ENCODE measurements at regions not wholly inside any gene's neighbourhood (a gene's known extent, or its start where the extent isn't known, plus 50 kb on each side); places are given as distances from the start of the nearest gene placed in this dataset.
A peak's percentile ranks its signal among the peaks of the same experiment; 100 is the strongest.

GRCh38 chr6:44665143-44665542 lies 277.6 kb downstream of the CDC5L start:
- no peak for DNase-seq

DNA sequence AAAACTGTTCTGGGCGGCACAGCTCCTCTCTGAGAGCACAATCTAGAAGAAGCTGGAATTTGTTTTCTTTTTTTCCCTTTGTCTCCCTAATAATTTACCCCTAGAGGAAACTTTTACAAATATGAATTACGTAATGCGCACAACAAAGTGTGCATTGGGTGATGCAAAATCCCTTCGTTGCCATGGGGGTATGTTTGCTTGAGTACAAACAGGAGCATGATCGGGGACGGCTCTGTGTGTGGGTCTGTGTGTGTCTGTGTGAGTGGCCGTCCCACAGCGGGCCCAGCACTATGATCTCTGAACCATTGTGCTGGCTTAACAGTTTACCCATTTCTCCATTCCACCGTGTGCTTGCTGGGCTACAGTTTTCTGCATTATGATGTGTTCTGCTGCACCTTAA lies 278.2 kb downstream of the CDC5L start:
- no peak for DNase-seq

DNA sequence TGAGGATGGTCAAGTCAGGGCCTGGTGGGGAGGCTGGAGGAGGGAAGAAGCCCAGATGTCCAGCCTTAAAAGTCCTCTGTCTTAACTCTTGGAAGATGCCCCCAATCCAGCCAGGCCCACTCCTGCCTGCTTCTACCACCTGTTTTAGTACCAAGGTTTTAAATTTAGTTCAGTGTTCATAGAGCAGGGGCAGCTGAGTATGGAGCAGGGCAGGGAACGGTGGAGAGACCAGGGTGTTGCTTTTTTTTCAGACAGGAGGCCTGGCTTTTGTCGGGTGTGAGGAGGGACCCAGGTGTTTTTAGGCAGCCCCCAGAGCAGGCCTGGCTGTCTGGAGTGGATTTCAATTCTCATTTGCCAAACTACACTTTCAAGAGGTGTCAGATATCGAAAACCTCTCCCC lies 278.8 kb downstream of the CDC5L start:
- DNase-seq: no peak

GRCh38 chr6:44667226-44667625 lies 279.7 kb downstream of the CDC5L start:
- peak; percentile 36 for DNase-seq

DNA sequence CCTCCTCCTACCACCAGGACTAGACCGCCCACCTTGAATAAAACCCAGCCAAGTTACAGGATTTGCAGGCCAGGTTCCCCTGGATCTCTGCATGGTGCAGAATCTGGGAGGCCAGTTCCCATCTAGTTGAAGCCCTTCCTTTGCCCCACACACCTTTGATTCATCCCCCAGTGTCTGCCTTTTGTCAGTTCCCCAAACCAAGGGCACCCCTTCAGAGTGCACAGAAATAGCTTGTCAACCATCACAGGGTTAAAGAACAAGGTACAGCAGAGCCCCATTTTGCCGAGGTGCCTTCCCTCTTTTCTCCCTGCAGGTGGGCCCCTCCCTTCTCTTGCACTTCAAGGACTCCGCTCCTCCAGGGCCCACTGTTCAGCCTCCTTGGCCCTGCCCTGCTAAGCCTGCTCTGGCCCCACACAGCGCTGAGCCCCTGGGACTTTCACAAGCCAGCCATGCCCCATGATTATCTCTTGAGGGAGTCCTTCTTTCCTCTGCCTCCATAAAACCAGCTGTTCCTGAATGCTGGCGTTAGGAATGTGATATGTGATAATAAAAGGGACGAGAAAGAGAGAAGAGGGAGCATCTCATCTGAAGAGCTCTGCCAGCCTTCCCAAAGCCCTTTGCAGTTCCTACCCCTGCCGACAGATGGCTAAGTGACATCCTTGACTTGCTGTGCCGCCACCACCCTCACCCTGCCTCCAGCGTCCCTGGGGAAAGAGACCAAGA lies 280.3 kb downstream of the CDC5L start:
- DNase-seq: no peak

- DNase-seq: no peak
Measured at GRCh38 chr6:44668391-44668930, 281.0 kb downstream of the CDC5L start.

DNA sequence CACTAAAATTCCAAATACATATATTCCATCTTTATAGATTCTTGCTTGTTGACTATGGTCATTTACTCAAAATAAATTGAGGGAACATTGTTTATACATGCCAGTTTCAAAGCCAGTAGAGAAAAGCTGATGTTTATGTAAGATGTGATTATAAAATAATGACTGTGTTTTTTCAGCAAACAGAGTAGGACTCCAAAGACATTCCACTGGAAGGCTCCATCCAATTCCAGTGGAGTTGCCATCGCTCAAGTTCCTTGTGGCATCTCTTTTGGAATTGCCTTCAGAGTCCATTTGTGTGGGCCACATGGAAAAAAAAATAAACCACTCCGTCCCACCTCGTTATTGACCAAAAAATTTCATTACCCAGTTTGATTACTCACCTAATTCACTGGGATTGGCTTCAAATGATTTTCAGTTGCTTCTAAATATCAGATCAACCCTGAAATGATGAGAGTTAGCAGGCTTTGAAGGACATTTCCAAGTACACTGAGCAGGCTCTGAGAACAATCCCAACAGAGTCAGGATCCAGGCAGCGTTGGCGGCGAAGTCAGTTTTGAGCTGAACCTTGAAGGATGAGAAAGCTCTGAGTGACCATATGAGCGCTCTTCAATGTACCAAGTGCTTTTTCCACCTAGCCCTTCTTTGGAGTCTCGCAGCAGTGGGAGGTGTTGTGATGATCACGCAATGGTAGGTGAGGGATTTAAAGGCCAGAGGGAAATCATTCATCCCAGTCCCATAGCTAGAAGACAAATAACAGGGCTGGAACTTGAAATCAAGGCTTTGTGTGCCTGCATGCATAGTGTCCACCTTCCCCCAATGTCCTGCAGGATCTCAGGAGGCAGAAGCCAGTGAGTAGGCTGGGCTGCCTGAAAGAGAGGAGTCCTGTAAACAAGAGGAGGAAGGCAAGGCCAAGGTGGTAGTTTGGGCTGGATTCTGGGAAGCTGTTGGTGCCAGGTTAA lies 281.7 kb downstream of the CDC5L start:
- DNase-seq: no peak

GRCh38 chr6:44670146-44670545 lies 282.6 kb downstream of the CDC5L start:
- no peak for DNase-seq

GRCh38 chr6:44671333-44671732 lies 283.8 kb downstream of the CDC5L start:
- DNase-seq: no peak

GRCh38 chr6:44672086-44672485 lies 284.6 kb downstream of the CDC5L start:
- no peak for DNase-seq

DNA sequence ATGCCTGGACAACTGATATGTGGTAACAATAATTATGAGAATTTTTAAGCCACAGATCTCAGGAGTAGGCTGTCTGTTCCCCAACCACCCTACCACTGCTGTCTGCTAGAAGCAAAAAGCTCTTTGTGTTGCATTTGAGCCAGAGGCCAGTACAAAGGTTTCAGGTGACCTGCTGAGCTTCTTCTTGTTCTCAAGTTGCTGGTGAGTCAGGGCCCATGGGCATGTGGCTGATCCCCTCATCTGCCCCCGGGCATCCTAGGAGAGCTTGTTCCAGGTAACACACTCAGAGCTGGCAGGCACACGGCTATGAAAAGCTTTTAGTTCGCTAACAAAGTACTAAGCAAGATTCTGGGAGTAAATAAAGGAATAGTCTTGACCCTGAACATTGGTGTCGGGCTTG lies 285.3 kb downstream of the CDC5L start:
- DNase-seq: no peak

- no peak for DNase-seq
Measured at GRCh38 chr6:44674226-44675155, 287.0 kb downstream of the CDC5L start.

DNA sequence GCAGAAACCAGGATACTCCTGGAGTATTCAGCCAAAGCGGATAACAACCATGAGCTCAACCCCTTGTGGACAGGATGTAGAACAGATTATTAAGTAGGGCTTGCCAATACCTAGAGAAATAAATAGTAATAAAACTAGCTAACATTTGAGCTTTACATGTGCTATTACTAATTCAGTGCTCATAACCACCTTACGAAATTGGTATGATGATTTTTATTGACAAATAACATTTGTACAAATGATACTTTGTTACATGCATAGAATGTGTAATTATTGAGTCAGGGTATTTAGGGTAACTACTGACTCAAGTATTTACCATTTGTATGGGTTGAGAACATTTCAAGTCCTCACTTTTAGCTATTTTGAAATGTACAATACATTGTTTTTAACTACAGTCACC lies 287.9 kb downstream of the CDC5L start:
- no peak for DNase-seq

DNA sequence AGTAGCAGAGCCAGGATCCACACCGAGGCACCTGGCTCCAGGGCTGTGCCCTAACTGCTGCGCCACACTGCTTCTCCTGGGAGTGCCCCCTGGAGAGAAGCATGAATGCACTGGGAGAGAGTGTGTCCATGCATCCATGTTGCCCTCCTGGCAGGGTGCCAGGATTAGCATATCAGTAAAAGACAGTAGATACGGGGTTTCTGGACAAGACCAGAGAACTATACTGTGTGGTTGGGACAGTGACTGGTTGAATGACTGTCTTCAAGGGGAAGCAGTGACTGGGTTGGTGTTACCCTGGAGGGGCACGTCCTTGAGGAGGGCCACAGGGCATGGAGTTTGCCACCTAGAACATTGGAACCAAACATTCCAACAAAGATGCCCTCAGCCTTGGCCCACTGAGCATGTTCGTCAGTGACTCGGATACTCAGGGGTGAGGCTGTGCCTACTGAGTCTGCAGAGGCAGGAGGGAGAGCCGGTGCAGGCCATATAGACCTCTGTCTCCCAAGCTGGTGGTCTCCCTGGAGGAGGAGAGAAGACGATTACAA lies 288.8 kb downstream of the CDC5L start:
- DNase-seq: no peak

- no peak for DNase-seq
Measured at GRCh38 chr6:44676826-44677433, 289.4 kb downstream of the CDC5L start.

GRCh38 chr6:44678252-44678935 lies 290.9 kb downstream of the CDC5L start:
- DNase-seq: no peak

DNA sequence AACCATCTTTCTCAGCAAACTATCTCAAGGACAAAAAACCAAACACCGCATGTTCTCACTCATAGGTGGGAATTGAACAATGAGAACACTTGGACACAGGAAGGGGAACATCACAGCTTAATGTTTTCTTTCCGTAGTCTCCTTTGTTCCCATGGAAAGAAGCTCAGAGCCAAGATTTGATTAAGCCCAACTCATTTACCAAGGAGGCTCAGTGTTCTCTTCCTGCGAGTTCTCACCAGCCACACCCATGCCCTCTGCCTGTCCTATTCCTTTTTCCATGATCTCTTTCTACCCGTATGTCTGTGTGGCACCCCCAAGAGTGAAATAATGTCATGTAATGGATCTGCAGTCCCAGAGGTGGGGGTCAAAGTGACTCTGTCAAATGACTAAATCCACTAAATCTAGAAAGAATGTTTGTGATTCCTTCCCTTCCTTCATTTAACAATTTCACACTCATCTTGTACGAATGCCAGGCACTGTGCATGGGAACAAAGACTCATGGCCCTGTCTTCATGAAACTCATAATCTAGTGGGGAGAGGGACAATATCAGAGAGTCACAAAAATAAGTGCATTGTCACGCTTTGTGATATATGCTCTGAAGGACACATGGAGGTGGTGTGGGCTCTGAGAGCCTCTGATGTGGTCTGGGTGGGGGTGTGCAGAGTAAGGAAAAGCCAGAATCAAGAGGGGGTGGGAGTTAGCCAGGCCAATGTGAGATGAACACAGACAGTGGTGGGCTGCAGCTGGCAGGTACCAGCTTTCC lies 292.1 kb downstream of the CDC5L start:
- DNase-seq: no peak

GRCh38 chr6:44680202-44680720 lies 292.8 kb downstream of the CDC5L start:
- no peak for DNase-seq

DNA sequence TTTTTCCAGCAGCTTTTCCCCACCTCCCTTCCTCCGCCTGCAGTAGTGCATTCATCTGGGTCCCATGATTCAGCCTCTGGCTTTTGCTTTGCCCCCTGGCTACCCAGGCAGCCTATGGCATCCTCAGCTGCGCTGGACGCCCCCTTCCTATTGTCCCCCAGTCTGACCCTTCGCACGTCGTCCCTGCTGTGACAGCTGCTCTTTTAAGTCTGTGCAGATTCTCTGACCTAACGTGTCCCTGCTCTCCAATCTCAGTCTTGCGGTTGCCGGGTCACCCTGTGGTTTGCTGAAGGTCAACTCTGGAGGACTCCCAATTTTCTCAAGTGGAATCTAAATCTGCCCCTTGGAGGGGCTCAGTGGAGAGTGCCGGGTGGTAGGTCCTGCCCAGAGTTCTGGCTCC lies 294.3 kb downstream of the CDC5L start:
- no peak for DNase-seq

GRCh38 chr6:44682280-44682679 lies 294.8 kb downstream of the CDC5L start:
- no peak for DNase-seq
